B cell (primary cell): ENCODE measurements at regions not wholly inside any gene's neighbourhood (a gene's known extent, or its start where the extent isn't known, plus 50 kb on each side); places are given as distances from the start of the nearest gene placed in this dataset.

ENCODE experiments used
- ATAC-seq: fragments of 200-7000 bp; cut with Tn5 transposase; one replicate; pipeline ENCODE4 v1.10.0; 2021; ENCODE audit warnings: low read depth, mild to moderate bottlenecking, moderate number of reproducible peaks, moderate library complexity
- CTCF ChIA-PET: fragments of 350-600 bp; sonication (Branson Sonifier 250); formaldehyde crosslinking; loops from one replicate; lab custom pipeline; 2021; ENCODE audit warnings: antibody characterized with exemption, inconsistent platforms; lab: Charles Lee
- POLR2A ChIA-PET: fragments of 350-600 bp; sonication (Branson Sonifier 250); formaldehyde crosslinking; loops from one replicate; lab custom pipeline; 2021; ENCODE audit warnings: antibody characterized with exemption; lab: Charles Lee
- DNase-seq: peaks from one replicate; pipeline ENCODE4 v3.0.0; 2013
- H2AFZ ChIP-seq: 2 replicates; pipeline ENCODE4 v1.6.1; 2012; ENCODE audit warnings: mild to moderate bottlenecking, low read depth, low read length; ENCODE audit not compliant: insufficient read depth, poor library complexity, severe bottlenecking
- H3K27ac ChIP-seq, 2 donors: 1 replicate in 1 of 2; 2 replicates in 1 of 2; pipeline ENCODE4 v1.5.1; 2012 to 2013; ENCODE audit warnings: low read length in 2 of 2, mild to moderate bottlenecking in 2 of 2, moderate library complexity in 1 of 2
- H3K27me3 ChIP-seq, 4 experiments: fragments of 200-600 bp in 1 of 4; sonication (generic) in 1 of 4; replicated peaks in 1 of 4; 1 replicate in 2 of 4; 2 replicates in 2 of 4; pipeline versions ENCODE4 v1.6.1 to v1.7.0; 2013 to 2016; ENCODE audit warnings: low read length in 3 of 4, mild to moderate bottlenecking in 2 of 4, mixed read lengths in 1 of 4, moderate library complexity in 1 of 4; ENCODE audit not compliant: insufficient read depth in 4 of 4, control insufficient read depth in 3 of 4; ENCODE audit errors: control extremely low read depth in 1 of 4
- H3K36me3 ChIP-seq, 2 experiments: replicated peaks in 1 of 2; 1 replicate in 1 of 2; 2 replicates in 1 of 2; pipeline versions ENCODE4 v1.6.1 to v1.7.1; 2013; ENCODE audit warnings: low read length in 1 of 2; ENCODE audit not compliant: insufficient read depth in 2 of 2, control insufficient read depth in 1 of 2; ENCODE audit errors: control extremely low read depth in 1 of 2, extremely low read depth in 1 of 2
- H3K4me1 ChIP-seq, 2 donors: fragments of 200-600 bp in 1 of 2; sonication (generic) in 1 of 2; 1 replicate in 1 of 2; 2 replicates in 1 of 2; pipeline versions ENCODE4 v1.5.1 to v1.6.1; 2013 to 2017; ENCODE audit warnings: low read length in 2 of 2; ENCODE audit not compliant: control insufficient read depth in 2 of 2, insufficient read depth in 2 of 2
- H3K4me2 ChIP-seq: replicated peaks from 2 replicates; pipeline ENCODE3; 2012; ENCODE audit warnings: mild to moderate bottlenecking, low read depth, low read length; ENCODE audit not compliant: poor library complexity, severe bottlenecking
- H3K4me3 ChIP-seq, 5 experiments: fragments of 200-600 bp in 1 of 5; sonication (generic) in 1 of 5; 1 replicate in 3 of 5; 2 replicates in 2 of 5; pipeline versions ENCODE4 v1.5.1 to v1.7.0; 2011 to 2016; ENCODE audit warnings: low read length in 4 of 5, mild to moderate bottlenecking in 4 of 5, low read depth in 2 of 5, control low read depth in 1 of 5, moderate library complexity in 1 of 5; ENCODE audit not compliant: insufficient read depth in 1 of 5; ENCODE audit errors: control extremely low read depth in 1 of 5, extremely low read depth in 1 of 5
- H3K79me2 ChIP-seq: fragments of 200-600 bp; sonication (generic); one replicate; pipeline ENCODE4 v1.6.0; 2016; ENCODE audit warnings: low read length; ENCODE audit not compliant: control insufficient read depth, insufficient read depth
- H3K9ac ChIP-seq: fragments of 200-600 bp; sonication (generic); 2 replicates; pipeline ENCODE4 v1.6.1; 2017; ENCODE audit warnings: mild to moderate bottlenecking, low read length, moderate library complexity
- H3K9me3 ChIP-seq, 3 donors: one replicate each; pipeline versions ENCODE4 v1.6.1 to v1.7.1; 2013; ENCODE audit warnings: low read length in 2 of 3; ENCODE audit not compliant: control insufficient read depth in 2 of 3, insufficient read depth in 1 of 3; ENCODE audit errors: control extremely low read depth in 1 of 3
- H4K20me1 ChIP-seq: 2 replicates; pipeline ENCODE4 v1.6.0; 2012; ENCODE audit warnings: mild to moderate bottlenecking, low read length; ENCODE audit not compliant: insufficient read depth, control insufficient read depth, poor library complexity, severe bottlenecking
- H3K27ac Mint-ChIP-seq: one replicate; pipeline ENCODE4 v1.8.0; 2021; ENCODE audit warnings: mixed read lengths
- H3K27me3 Mint-ChIP-seq: one replicate; pipeline ENCODE4 v1.8.0; 2021; ENCODE audit warnings: mixed read lengths
- H3K4me1 Mint-ChIP-seq: one replicate; pipeline ENCODE4 v1.8.0; 2021; ENCODE audit warnings: mixed read lengths
- H3K4me3 Mint-ChIP-seq: one replicate; pipeline ENCODE4 v1.8.0; 2021; ENCODE audit warnings: mixed read lengths
- H3K9me3 Mint-ChIP-seq: one replicate; pipeline ENCODE4 v1.8.0; 2022; ENCODE audit warnings: mixed read lengths; ENCODE audit not compliant: insufficient read depth
- CTCF ChIP-seq: fragments of 200-600 bp; IDR thresholded peaks from one replicate; pipeline ENCODE4 v1.8.0; 2022; ENCODE audit warnings: antibody characterized with exemption, mild to moderate bottlenecking
- EZH2 ChIP-seq: IDR thresholded peaks from 2 replicates; pipeline ENCODE4 v1.6.1; 2012; ENCODE audit warnings: borderline replicate concordance, low read depth, mild to moderate bottlenecking, moderate library complexity, low read length; ENCODE audit not compliant: insufficient read depth, poor library complexity, severe bottlenecking
- WGBS: methylation state at CpG from one replicate; pipeline ENCODE4 v1.1.5; 2013; ENCODE audit warnings: missing lambda C conversion rate; ENCODE audit not compliant: insufficient coverage; 5-methylcytosine and 5-hydroxymethylcytosine counted together
- intact Hi-C: fragments of 100-400 bp; cut with micrococcal nuclease; formaldehyde crosslinking; loops from one replicate; pipeline ENCODE4 v1.10.0; 2022

GRCh38 chr9:106769331-106769730 is 93.6 kb upstream of the ZNF462 start:
- H4K20me1 ChIP-seq: no peaks in the 10 kb centered on the region
- no peaks in the 10 kb centered on the region for H3K27me3 ChIP-seq
- Mint-ChIP-seq H3K4me3 (no peak overlapping the region), H3K27me3 (peaks cover 3% of the 10 kb centered on the region), H3K27ac (no peak overlapping the region), H3K9me3 (no peaks in the 10 kb centered on the region), H3K4me1 (no peaks in the 10 kb centered on the region)
- ChIA-PET POLR2A (no interaction called here), CTCF (no interaction called here)
- ATAC-seq: no peak
- TF ChIP-seq EZH2 (no peak), CTCF (no peak)
- no peak overlapping the region for H3K4me2 ChIP-seq
- H3K4me3 ChIP-seq: no peak overlapping the region
- DNase-seq: no peak
- no peak overlapping the region for H2AFZ ChIP-seq
- H3K27ac ChIP-seq: no peak overlapping the region
- no peaks in the 10 kb centered on the region for H3K79me2 ChIP-seq
- 90% methylated on average over 4 of the region's 7 CpGs for WGBS
- intact Hi-C loops: no loop called here
- H3K4me1 ChIP-seq: no peaks in the 10 kb centered on the region
- no peaks in the 10 kb centered on the region for H3K36me3 ChIP-seq
- H3K9ac ChIP-seq: no peak overlapping the region
- H3K9me3 ChIP-seq: no peaks in the 10 kb centered on the region

- Mint-ChIP-seq H3K4me1 (no peaks in the 10 kb centered on the region), H3K4me3 (no peak overlapping the region), H3K27ac (no peak overlapping the region), H3K27me3 (peaks cover 4% of the 10 kb centered on the region), H3K9me3 (no peaks in the 10 kb centered on the region)
- WGBS: 87% methylated on average over 4 of the region's 4 CpGs
- Histone ChIP-seq H2AFZ (no peak overlapping the region), H3K4me3 (no peak overlapping the region), H3K4me2 (no peak overlapping the region), H3K27me3 (no peaks in the 10 kb centered on the region), H3K9me3 (no peaks in the 10 kb centered on the region), H4K20me1 (no peaks in the 10 kb centered on the region), H3K27ac (no peak overlapping the region), H3K4me1 (no peaks in the 10 kb centered on the region), H3K36me3 (no peaks in the 10 kb centered on the region), H3K79me2 (no peaks in the 10 kb centered on the region), H3K9ac (no peak overlapping the region)
- ChIA-PET POLR2A (no interaction called here), CTCF (no interaction called here)
- no peak for TF ChIP-seq CTCF
- TF ChIP-seq EZH2: no peak
- DNase-seq (no peak), ATAC-seq (no peak)
- intact Hi-C loops: no loop called here
Observed at GRCh38 chr9:106771608-106772007, 91.4 kb upstream of the ZNF462 start.
